Adrenal gland (tissue), 5 donors: ENCODE measurements at regions not wholly inside any gene's neighbourhood (a gene's known extent, or its start where the extent isn't known, plus 50 kb on each side); places are given as distances from the start of the nearest gene placed in this dataset.

Source experiments
- CTCF ChIP-seq, 6 experiments: fragments of 450-650 bp in 4 of 6; fragments of 200-600 bp in 2 of 6; sonication (generic) in 1 of 6; IDR thresholded peaks; 1 replicate in 5 of 6; 2 replicates in 1 of 6; pipeline versions ENCODE4 v1.5.1 to v1.8.0; 2016 to 2021; ENCODE audit warnings: antibody characterized with exemption in 6 of 6, mild to moderate bottlenecking in 2 of 6, moderate library complexity in 1 of 6
- POLR2A ChIP-seq, 2 donors: fragments of 450-650 bp; IDR thresholded peaks; one replicate each; pipeline ENCODE4 v1.6.1; 2017; ENCODE audit warnings: antibody characterized with exemption in 2 of 2, mild to moderate bottlenecking in 2 of 2, moderate library complexity in 1 of 2
- donor health status: DM: no; HTN: no; CAD: no.

- TF ChIP-seq CTCF (IDR thresholded peaks at IDR 0.05) (no peak), POLR2A (IDR thresholded peaks at IDR 0.05) (no peak)
Measured at GRCh38 chr20:60628749-60629148, 623.3 kb upstream of the CDH4 start.
